ENCODE measurements at regions not wholly inside any gene's neighbourhood (a gene's known extent, or its start where the extent isn't known, plus 50 kb on each side); places are given as distances from the start of the nearest gene placed in this dataset.

- H3K4me3 ChIP-seq (ENCODE audit: low read depth, low read length) = no peak overlapping the region
- H3K27me3 ChIP-seq (ENCODE audit: control insufficient read depth, insufficient read depth, low read length) = no peaks in the 10 kb centered on the region
- no peaks in the 10 kb centered on the region for H3K36me3 ChIP-seq (ENCODE audit: control insufficient read depth, insufficient read depth, low read length)
- TF ChIP-seq CTCF (IDR thresholded peaks at IDR 0.05; ENCODE audit: insufficient read depth, low read length, poor library complexity, severe bottlenecking) = no peak
- DNase-seq (ENCODE audit: low read depth) = no peak
These were observed 583.3 kb upstream of the SORCS1 start for GRCh38 chr10:107747851-107748250.

- Histone ChIP-seq H3K4me3 (ENCODE audit: low read depth, low read length) (no peak overlapping the region), H3K27me3 (ENCODE audit: control insufficient read depth, insufficient read depth, low read length) (no peaks in the 10 kb centered on the region), H3K36me3 (ENCODE audit: control insufficient read depth, insufficient read depth, low read length) (no peaks in the 10 kb centered on the region)
- no peak for TF ChIP-seq CTCF (IDR thresholded peaks at IDR 0.05; ENCODE audit: insufficient read depth, low read length, poor library complexity, severe bottlenecking)
- no peak for DNase-seq (ENCODE audit: low read depth)
These were observed 577.5 kb upstream of the SORCS1 start for GRCh38 chr10:107741971-107742370.

DNA sequence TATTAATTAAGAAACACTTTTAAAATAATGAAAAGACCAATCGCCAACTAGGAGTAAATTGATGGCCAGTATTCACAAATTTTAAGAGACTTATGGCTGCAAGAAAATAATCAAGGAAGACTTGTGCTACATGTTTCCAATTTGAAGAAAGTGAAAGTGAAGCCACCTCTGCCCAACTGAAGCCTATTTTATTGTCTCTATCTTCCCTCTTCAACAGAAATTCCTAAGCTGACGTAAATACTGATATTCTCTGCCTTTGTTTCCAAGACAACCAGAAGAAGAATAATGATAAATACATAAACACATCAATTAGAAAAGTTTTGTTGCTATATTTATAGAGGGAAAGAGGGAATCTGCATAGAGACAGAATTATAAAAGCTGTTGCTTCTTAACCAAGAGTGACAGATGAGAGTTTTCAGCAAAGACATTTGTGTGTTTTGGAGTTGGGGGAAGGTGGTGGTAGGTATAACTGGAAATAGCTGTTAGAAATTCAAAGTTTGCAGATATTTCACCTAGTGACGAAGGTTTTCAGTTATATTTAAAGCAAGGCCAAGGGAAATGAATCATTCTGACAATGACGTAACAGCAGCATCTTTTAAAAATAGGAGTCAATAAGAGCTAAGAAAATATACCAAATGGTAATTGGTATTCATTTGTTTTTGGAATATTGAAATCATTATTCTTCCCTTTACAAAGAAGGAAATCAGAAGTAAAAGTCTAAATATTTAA is 576.6 kb upstream of the SORCS1 start:
- Histone ChIP-seq H3K27me3 (ENCODE audit: control insufficient read depth, insufficient read depth, low read length) (no peaks in the 10 kb centered on the region), H3K4me3 (ENCODE audit: low read depth, low read length) (no peak overlapping the region), H3K36me3 (ENCODE audit: control insufficient read depth, insufficient read depth, low read length) (no peaks in the 10 kb centered on the region)
- no peak for DNase-seq (ENCODE audit: low read depth)
- no peak for TF ChIP-seq CTCF (IDR thresholded peaks at IDR 0.05; ENCODE audit: insufficient read depth, low read length, poor library complexity, severe bottlenecking)

DNA sequence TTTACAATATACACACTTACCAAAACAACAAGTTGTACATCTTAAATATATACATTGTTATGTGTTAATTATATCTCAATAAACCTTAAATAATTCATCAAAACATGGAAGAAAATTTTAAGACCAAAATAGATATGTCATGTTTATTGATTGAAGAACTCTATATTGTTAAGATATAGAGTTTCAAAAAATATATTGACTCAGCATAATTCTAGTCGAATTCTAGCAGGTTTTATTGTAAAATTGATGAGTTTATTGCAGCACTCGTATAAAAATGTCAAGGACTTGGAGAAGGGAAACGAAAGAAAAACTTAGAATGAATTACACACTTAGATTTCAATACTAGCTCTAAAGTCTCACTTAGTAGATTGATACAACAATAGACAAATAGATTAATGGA is 575.4 kb upstream of the SORCS1 start:
- no peak for DNase-seq (ENCODE audit: low read depth)
- Histone ChIP-seq H3K27me3 (ENCODE audit: control insufficient read depth, insufficient read depth, low read length) (no peaks in the 10 kb centered on the region), H3K4me3 (ENCODE audit: low read depth, low read length) (no peak overlapping the region), H3K36me3 (ENCODE audit: control insufficient read depth, insufficient read depth, low read length) (no peaks in the 10 kb centered on the region)
- TF ChIP-seq CTCF (IDR thresholded peaks at IDR 0.05; ENCODE audit: insufficient read depth, low read length, poor library complexity, severe bottlenecking) = no peak

DNA sequence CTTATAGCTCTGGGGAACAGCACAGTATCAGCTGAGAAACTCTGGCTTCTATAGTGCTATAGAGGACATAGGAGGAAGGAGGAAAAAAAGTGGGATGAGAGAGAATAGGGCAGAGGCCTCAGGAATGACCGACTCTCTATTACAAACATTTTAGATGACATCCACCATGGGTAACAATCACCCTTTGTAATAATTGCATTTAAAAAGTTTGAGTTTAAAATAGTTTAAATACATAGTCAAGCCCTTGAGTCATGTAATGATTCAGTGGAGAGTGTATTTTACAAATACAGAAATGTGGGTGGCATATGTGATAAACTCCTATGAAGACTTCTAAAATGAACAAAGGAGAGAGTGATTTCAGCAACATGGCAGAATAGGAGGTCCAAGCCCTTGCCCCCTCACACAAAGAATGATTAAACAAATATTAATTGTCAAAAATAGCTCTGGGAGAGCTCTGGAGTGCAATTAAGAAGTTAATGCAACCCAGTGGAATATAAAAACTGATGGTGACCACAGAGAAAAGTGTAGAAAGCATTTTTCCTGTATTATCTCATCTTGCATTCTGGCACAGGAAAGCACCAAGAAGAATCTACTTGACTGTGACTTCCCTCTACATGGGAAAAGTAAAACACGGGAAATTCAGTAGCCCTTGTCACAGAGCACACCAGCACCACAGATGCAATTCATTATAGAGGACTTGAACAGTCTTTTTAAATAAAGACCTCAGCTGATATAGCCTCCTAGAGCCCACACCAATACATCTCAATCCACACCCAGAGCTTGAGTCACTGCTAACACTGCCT is 569.0 kb upstream of the SORCS1 start:
- no peak for DNase-seq (ENCODE audit: low read depth)
- Histone ChIP-seq H3K36me3 (ENCODE audit: control insufficient read depth, insufficient read depth, low read length) (no peaks in the 10 kb centered on the region), H3K4me3 (ENCODE audit: low read depth, low read length) (no peak overlapping the region), H3K27me3 (ENCODE audit: control insufficient read depth, insufficient read depth, low read length) (no peaks in the 10 kb centered on the region)
- TF ChIP-seq CTCF (IDR thresholded peaks at IDR 0.05; ENCODE audit: insufficient read depth, low read length, poor library complexity, severe bottlenecking) = no peak
